Loucy (cell line): ENCODE measurements at regions not wholly inside any gene's neighbourhood (a gene's known extent, or its start where the extent isn't known, plus 50 kb on each side); places are given as distances from the start of the nearest gene placed in this dataset.

Experiments
- EZH2phosphoT487 ChIP-seq: fragments of 200-600 bp; IDR thresholded peaks from 2 replicates; pipeline ENCODE4 v1.6.1; 2018; ENCODE audit warnings: antibody characterized with exemption, mild to moderate bottlenecking, moderate library complexity, borderline replicate concordance
- TF ChIP-seq, protein P1 (sequence below): fragments of 200-600 bp; sonication (generic); conservative IDR thresholded peaks from 2 replicates; pipeline ENCODE4 v1.5.1; 2014; ENCODE audit warnings: mild to moderate bottlenecking, antibody characterized with exemption, low read length

DNA sequence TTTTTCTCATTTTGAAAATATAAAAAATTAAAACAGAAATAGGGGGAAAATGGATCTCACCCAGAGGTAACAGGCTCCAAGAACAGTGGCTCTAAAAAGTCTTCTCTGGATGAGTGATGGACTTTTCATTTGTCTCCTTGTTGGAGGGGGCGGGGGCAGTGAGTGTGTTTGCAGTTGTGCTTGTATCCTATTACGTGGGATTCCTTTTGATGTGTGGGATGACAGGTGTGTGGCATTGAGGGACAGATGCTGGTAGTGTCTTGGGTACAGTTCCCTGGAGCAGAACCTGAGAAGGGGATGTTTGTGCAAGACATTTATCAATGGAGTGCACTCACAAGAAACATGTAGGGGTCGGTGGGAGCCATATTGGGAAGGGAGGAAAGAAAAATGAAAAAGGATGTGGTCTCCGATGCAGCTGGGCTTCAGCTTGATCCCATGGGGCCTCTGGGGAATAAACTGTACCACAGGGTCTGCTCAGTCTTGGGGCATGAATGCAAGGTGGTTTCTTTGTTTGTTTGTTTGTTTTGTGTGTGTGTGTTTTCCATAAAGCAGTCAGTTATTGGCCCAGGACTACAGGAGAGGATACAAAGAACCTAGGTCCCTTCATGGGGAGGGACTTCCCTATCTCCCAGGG, 120.0 kb upstream of the SLC35G4 start:
- TF ChIP-seq, protein P1, sequence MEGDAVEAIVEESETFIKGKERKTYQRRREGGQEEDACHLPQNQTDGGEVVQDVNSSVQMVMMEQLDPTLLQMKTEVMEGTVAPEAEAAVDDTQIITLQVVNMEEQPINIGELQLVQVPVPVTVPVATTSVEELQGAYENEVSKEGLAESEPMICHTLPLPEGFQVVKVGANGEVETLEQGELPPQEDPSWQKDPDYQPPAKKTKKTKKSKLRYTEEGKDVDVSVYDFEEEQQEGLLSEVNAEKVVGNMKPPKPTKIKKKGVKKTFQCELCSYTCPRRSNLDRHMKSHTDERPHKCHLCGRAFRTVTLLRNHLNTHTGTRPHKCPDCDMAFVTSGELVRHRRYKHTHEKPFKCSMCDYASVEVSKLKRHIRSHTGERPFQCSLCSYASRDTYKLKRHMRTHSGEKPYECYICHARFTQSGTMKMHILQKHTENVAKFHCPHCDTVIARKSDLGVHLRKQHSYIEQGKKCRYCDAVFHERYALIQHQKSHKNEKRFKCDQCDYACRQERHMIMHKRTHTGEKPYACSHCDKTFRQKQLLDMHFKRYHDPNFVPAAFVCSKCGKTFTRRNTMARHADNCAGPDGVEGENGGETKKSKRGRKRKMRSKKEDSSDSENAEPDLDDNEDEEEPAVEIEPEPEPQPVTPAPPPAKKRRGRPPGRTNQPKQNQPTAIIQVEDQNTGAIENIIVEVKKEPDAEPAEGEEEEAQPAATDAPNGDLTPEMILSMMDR, result no peak
- no peak for TF ChIP-seq EZH2phosphoT487
